ENCODE measurements at regions not wholly inside any gene's neighbourhood (a gene's known extent, or its start where the extent isn't known, plus 50 kb on each side); places are given as distances from the start of the nearest gene placed in this dataset.
"Not testable (repeated sequence)": the region's sequence is repeated elsewhere in the genome, so short reads cannot be mapped to it uniquely, and the experiment has no call there.

- intact Hi-C loops (cut with DNase I): no loop called here
- no peak for DNase-seq (ENCODE audit: low spot score)
Measured at GRCh38 chr7:4319280-4319679, 362.8 kb upstream of the FOXK1 start.

- intact Hi-C loops (cut with DNase I): no loop called here
- no peak for DNase-seq (ENCODE audit: low spot score)
Measured at GRCh38 chr7:4325732-4326131, 356.4 kb upstream of the FOXK1 start.

- DNase-seq (ENCODE audit: low spot score): no peak
Measured at GRCh38 chr7:4331711-4332110, 350.4 kb upstream of the FOXK1 start.

GRCh38 chr7:4338556-4338955 lies 343.5 kb upstream of the FOXK1 start:
- DNase-seq (ENCODE audit: low spot score): no peak
- intact Hi-C loops (cut with DNase I): no loop called here

More at GRCh38 chr7:4331711-4332110, 350.4 kb upstream of the FOXK1 start:
- intact Hi-C loops (cut with DNase I): no loop called here

GRCh38 chr7:4343272-4344247 lies 338.5 kb upstream of the FOXK1 start:
- intact Hi-C loops (cut with DNase I): no loop called here
- DNase-seq (ENCODE audit: low spot score): no peak

- no peak for DNase-seq (ENCODE audit: low spot score)
- intact Hi-C loops (cut with DNase I): no loop called here
Measured at GRCh38 chr7:4345004-4345403, 337.1 kb upstream of the FOXK1 start.

GRCh38 chr7:4352069-4352468 lies 330.0 kb upstream of the FOXK1 start:
- no peak for DNase-seq (ENCODE audit: low spot score)
- intact Hi-C loops (cut with DNase I): no loop called here

- intact Hi-C loops (cut with DNase I): no loop called here
Measured at GRCh38 chr7:4361774-4362173, 320.3 kb upstream of the FOXK1 start.

GRCh38 chr7:4383584-4383983 lies 298.5 kb upstream of the FOXK1 start:
- intact Hi-C loops (cut with DNase I): no loop called here
- no peak for DNase-seq (ENCODE audit: low spot score)

More at GRCh38 chr7:4361774-4362173, 320.3 kb upstream of the FOXK1 start:
- DNase-seq (ENCODE audit: low spot score): no peak

GRCh38 chr7:4386190-4386589 lies 295.9 kb upstream of the FOXK1 start:
- intact Hi-C loops (cut with DNase I): no loop called here
- no peak for DNase-seq (ENCODE audit: low spot score)

GRCh38 chr7:4391103-4391502 lies 291.0 kb upstream of the FOXK1 start:
- DNase-seq (ENCODE audit: low spot score); intact Hi-C loops (cut with DNase I): not testable (repeated sequence)

- no peak for DNase-seq (ENCODE audit: low spot score)
- intact Hi-C loops (cut with DNase I): no loop called here
Measured at GRCh38 chr7:4394736-4395135, 287.4 kb upstream of the FOXK1 start.

- intact Hi-C loops (cut with DNase I): no loop called here
- DNase-seq (ENCODE audit: low spot score): no peak
Measured at GRCh38 chr7:4399121-4399520, 283.0 kb upstream of the FOXK1 start.

- intact Hi-C loops (cut with DNase I): no loop called here
- DNase-seq (ENCODE audit: low spot score): peak; percentile 60
Measured at GRCh38 chr7:4399596-4399995, 282.5 kb upstream of the FOXK1 start.

GRCh38 chr7:4406288-4407058 lies 275.6 kb upstream of the FOXK1 start:
- DNase-seq (ENCODE audit: low spot score): no peak
- intact Hi-C loops (cut with DNase I): no loop called here

GRCh38 chr7:4409946-4410345 lies 272.1 kb upstream of the FOXK1 start:
- intact Hi-C loops (cut with DNase I): no loop called here
- DNase-seq (ENCODE audit: low spot score): no peak

- intact Hi-C loops (cut with DNase I): no loop called here
- DNase-seq (ENCODE audit: low spot score): no peak
Measured at GRCh38 chr7:4416396-4417056, 265.6 kb upstream of the FOXK1 start.

GRCh38 chr7:4428526-4428925 lies 253.6 kb upstream of the FOXK1 start:
- intact Hi-C loops (cut with DNase I): no loop called here
- DNase-seq (ENCODE audit: low spot score): no peak

- intact Hi-C loops (cut with DNase I): no loop called here
- DNase-seq (ENCODE audit: low spot score): no peak
Measured at GRCh38 chr7:4430227-4430626, 251.9 kb upstream of the FOXK1 start.

GRCh38 chr7:4434306-4434705 lies 247.8 kb upstream of the FOXK1 start:
- DNase-seq (ENCODE audit: low spot score): no peak
- intact Hi-C loops (cut with DNase I): no loop called here
